ENCODE measurements at regions not wholly inside any gene's neighbourhood (a gene's known extent, or its start where the extent isn't known, plus 50 kb on each side); places are given as distances from the start of the nearest gene placed in this dataset.

DNA sequence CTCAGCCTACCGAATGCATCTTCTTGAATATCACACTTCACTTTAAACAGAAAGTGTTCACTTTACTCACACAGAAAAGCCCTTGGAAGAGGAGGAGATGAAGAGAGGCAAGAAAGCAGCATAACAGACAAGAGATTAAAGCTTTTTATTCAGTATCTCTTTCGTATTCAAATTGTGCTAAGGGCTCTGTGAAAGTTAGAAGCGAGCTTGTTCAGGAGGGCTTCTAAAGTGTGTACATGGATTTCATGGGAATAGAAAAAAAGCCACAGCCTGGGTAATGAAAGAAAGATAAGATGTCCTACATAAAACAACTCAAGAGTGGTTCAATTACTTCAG, 531.9 kb downstream of the TMEM182 start:
- TF ChIP-seq POLR2AphosphoS5 (IDR thresholded peaks at IDR 0.05) = no peak
- intact Hi-C loops (cut with DNase I; ENCODE audit: low total_unique reads) = no loop called here
- no peaks in the 10 kb centered on the region for H3K9me3 ChIP-seq
- H3K4me1 ChIP-seq = no peaks in the 10 kb centered on the region
- H3K27ac ChIP-seq = no peak overlapping the region
- no peaks in the 10 kb centered on the region for H3K27me3 ChIP-seq
- no peak overlapping the region for H3K4me3 ChIP-seq
- no peaks in the 10 kb centered on the region for H3K36me3 ChIP-seq
- no peak for DNase-seq (ENCODE audit: low spot score in 2 of 2)

DNA sequence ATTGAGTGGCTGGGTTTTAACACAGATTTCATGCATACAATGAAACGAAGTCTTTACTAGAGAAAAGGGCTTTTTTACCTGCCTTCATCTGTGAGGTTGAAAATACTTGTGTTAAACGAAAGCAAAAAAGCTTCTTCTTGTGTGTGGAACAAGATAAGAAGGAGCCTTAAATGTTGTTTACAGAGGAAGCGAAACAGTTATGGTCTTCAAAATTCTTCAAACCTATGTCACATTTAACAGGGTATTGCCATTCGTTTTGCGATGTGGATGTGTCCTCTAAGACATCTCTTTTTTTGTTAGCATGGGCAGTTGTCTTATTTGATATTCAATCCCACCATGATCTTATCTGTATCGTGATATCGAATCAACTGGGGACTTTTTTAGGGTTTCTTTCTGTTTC, 532.6 kb downstream of the TMEM182 start:
- no peaks in the 10 kb centered on the region for H3K9me3 ChIP-seq
- no peak overlapping the region for H3K27ac ChIP-seq
- H3K4me1 ChIP-seq = no peaks in the 10 kb centered on the region
- no peaks in the 10 kb centered on the region for H3K27me3 ChIP-seq
- intact Hi-C loops (cut with DNase I; ENCODE audit: low total_unique reads) = no loop called here
- TF ChIP-seq, protein P1, sequence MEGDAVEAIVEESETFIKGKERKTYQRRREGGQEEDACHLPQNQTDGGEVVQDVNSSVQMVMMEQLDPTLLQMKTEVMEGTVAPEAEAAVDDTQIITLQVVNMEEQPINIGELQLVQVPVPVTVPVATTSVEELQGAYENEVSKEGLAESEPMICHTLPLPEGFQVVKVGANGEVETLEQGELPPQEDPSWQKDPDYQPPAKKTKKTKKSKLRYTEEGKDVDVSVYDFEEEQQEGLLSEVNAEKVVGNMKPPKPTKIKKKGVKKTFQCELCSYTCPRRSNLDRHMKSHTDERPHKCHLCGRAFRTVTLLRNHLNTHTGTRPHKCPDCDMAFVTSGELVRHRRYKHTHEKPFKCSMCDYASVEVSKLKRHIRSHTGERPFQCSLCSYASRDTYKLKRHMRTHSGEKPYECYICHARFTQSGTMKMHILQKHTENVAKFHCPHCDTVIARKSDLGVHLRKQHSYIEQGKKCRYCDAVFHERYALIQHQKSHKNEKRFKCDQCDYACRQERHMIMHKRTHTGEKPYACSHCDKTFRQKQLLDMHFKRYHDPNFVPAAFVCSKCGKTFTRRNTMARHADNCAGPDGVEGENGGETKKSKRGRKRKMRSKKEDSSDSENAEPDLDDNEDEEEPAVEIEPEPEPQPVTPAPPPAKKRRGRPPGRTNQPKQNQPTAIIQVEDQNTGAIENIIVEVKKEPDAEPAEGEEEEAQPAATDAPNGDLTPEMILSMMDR (IDR thresholded peaks at IDR 0.05) = no peak
- no peak for DNase-seq (ENCODE audit: low spot score in 2 of 2)
- H3K4me3 ChIP-seq = no peak overlapping the region
- H3K36me3 ChIP-seq = no peaks in the 10 kb centered on the region

DNA sequence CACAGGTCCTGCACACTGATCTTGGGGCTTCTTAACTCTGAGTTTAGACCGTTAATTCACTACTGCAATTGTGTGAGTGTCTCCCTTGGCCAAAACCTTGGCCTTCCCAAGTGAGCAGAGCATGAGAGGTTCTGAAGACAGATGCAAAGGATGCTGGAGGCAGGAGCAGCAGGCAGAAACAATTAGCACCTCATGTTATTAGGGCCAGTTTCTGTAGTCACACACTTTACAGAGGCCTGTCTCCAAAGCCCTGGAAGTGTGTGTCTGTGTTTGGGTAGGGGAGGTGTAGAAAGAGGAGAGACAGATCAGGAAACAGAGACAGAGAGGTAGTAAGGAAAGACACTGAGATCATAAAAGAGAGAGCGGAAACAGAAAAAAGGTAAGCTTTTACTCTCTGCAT, 533.8 kb downstream of the TMEM182 start:
- no peak for DNase-seq (ENCODE audit: low spot score in 2 of 2)
- no peaks in the 10 kb centered on the region for H3K36me3 ChIP-seq
- no peak overlapping the region for H3K27ac ChIP-seq
- intact Hi-C loops (cut with DNase I; ENCODE audit: low total_unique reads) = no loop called here
- no peak for TF ChIP-seq POLR2AphosphoS5 (IDR thresholded peaks at IDR 0.05)
- no peak for TF ChIP-seq POLR2A (IDR thresholded peaks at IDR 0.05)
- TF ChIP-seq, protein P1 (IDR thresholded peaks at IDR 0.05) = no peak
- no peaks in the 10 kb centered on the region for H3K27me3 ChIP-seq
- H3K9me3 ChIP-seq = no peaks in the 10 kb centered on the region
- no peak overlapping the region for H3K4me3 ChIP-seq
- H3K4me1 ChIP-seq = no peaks in the 10 kb centered on the region

DNA sequence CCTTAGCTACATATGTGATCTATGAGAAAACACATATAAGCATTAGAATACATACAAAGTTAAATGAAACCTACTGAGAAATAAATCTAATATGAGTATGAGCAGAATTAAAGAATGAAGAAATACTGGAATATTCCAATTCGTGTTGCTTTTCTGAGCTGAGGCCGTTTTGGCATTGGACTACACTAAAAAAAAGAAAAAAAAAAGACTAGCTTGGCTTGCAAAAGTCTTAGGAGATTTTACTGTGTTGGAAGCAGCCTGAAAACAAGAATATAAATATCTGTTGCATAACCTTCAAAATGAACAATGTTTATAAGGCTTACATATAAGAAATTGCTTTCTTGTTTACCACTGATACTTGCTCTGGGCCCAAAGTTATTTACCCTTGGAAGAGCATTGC, 562.8 kb downstream of the TMEM182 start:
- TF ChIP-seq POLR2A (IDR thresholded peaks at IDR 0.05) = no peak
- TF ChIP-seq, protein P1 (IDR thresholded peaks at IDR 0.05) = no peak
- TF ChIP-seq POLR2AphosphoS5 (IDR thresholded peaks at IDR 0.05) = no peak
- Histone ChIP-seq H3K9me3 (no peaks in the 10 kb centered on the region), H3K4me1 (no peaks in the 10 kb centered on the region), H3K27ac (no peak overlapping the region), H3K4me3 (no peak overlapping the region), H3K36me3 (no peaks in the 10 kb centered on the region), H3K27me3 (no peaks in the 10 kb centered on the region)
- DNase-seq (ENCODE audit: low spot score in 2 of 2) = no peak
- intact Hi-C loops (cut with DNase I; ENCODE audit: low total_unique reads) = no loop called here

DNA sequence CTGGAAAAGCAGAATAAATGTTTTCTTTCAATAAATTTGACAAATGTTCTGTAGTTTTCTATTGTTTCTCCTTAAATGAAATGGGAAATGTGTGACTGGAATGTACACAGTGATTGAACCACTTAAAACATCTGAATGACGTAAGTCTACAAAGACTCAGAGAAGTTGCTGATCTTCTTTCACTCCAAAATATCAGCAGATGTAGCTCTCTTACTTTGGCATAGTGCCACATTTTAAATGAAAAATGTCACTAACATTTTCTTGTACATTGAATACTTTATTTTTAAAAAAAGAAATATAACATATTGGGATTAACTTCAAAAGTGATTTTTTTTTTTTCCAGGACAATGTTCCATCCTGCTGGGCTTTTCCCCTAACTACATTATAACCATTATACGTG, 565.6 kb downstream of the TMEM182 start:
- no peak for DNase-seq (ENCODE audit: low spot score in 2 of 2)
- Histone ChIP-seq H3K36me3 (no peaks in the 10 kb centered on the region), H3K9me3 (no peaks in the 10 kb centered on the region), H3K27me3 (no peaks in the 10 kb centered on the region), H3K4me1 (no peaks in the 10 kb centered on the region), H3K27ac (no peak overlapping the region), H3K4me3 (no peak overlapping the region)
- TF ChIP-seq POLR2AphosphoS5 (IDR thresholded peaks at IDR 0.05) = no peak
- TF ChIP-seq POLR2A (IDR thresholded peaks at IDR 0.05) = no peak
- TF ChIP-seq, protein P1 (IDR thresholded peaks at IDR 0.05) = no peak
- intact Hi-C loops (cut with DNase I; ENCODE audit: low total_unique reads) = no loop called here

DNA sequence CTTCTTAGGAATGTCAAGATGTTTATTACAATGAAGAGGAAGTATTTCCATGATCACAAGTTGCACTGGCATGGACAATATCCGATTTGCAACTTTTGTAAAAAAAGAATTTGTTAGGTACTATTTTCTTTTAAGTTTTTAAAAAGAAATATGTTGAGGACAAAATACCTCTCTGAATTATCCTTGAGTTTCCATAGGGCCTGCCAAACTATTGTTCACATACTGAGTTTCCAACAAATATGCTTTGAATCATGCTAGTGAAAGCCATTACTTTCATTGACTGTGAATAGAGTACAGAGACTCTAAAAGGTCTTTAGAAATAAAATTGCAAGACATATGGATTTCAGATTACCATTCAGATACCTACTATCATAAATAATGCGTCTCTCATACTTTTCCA, 566.1 kb downstream of the TMEM182 start:
- DNase-seq (ENCODE audit: low spot score in 2 of 2) = no peak
- no peaks in the 10 kb centered on the region for H3K9me3 ChIP-seq
- TF ChIP-seq POLR2AphosphoS5 (IDR thresholded peaks at IDR 0.05) (no peak), POLR2A (IDR thresholded peaks at IDR 0.05) (no peak)
- TF ChIP-seq, protein P1 (IDR thresholded peaks at IDR 0.05) = no peak
- H3K27ac ChIP-seq = no peak overlapping the region
- intact Hi-C loops (cut with DNase I; ENCODE audit: low total_unique reads) = no loop called here
- no peak overlapping the region for H3K4me3 ChIP-seq
- H3K36me3 ChIP-seq = no peaks in the 10 kb centered on the region
- H3K27me3 ChIP-seq = no peaks in the 10 kb centered on the region
- H3K4me1 ChIP-seq = no peaks in the 10 kb centered on the region
